Stomach smooth muscle (tissue), 2 donors: ENCODE measurements at regions not wholly inside any gene's neighbourhood (a gene's known extent, or its start where the extent isn't known, plus 50 kb on each side); places are given as distances from the start of the nearest gene placed in this dataset.
"Not testable (repeated sequence)": the region's sequence is repeated elsewhere in the genome, so short reads cannot be mapped to it uniquely, and the experiment has no call there.

Source experiments
- H3K27ac ChIP-seq: one replicate; pipeline ENCODE4 v1.7.0; 2013; ENCODE audit warnings: mild to moderate bottlenecking, low read length, inconsistent platforms
- H3K27me3 ChIP-seq, 2 donors: one replicate each; pipeline ENCODE4 v1.7.0; 2013; ENCODE audit warnings: low read length in 2 of 2; ENCODE audit not compliant: insufficient read depth in 2 of 2, control insufficient read depth in 1 of 2
- H3K36me3 ChIP-seq, 2 donors: one replicate each; pipeline ENCODE4 v1.7.0; 2013; ENCODE audit warnings: low read length in 2 of 2; ENCODE audit not compliant: control insufficient read depth in 2 of 2, insufficient read depth in 2 of 2
- H3K4me1 ChIP-seq: one replicate; pipeline ENCODE4 v1.7.0; 2013; ENCODE audit warnings: low read length; ENCODE audit not compliant: control insufficient read depth, insufficient read depth
- H3K4me3 ChIP-seq, 2 donors: one replicate each; pipeline ENCODE4 v1.7.0; 2013; ENCODE audit warnings: low read length in 2 of 2
- H3K9ac ChIP-seq, 2 donors: one replicate each; pipeline ENCODE4 v1.7.0; 2013; ENCODE audit warnings: low read length in 2 of 2, mild to moderate bottlenecking in 1 of 2
- H3K9me3 ChIP-seq, 2 donors: one replicate each; pipeline ENCODE4 v1.7.0; 2013; ENCODE audit warnings: low read length in 2 of 2; ENCODE audit not compliant: control insufficient read depth in 2 of 2
- donor health status: healthy.
- donor health status: Pancreatic carcinoma.

- Histone ChIP-seq H3K27me3 (no peaks in the 10 kb centered on the region), H3K27ac (no peak overlapping the region), H3K4me3 (no peak overlapping the region), H3K9me3 (peaks cover 0 to 8% of the 10 kb centered on the region in 2 donors), H3K9ac (no peak overlapping the region), H3K4me1 (no peaks in the 10 kb centered on the region), H3K36me3 (no peaks in the 10 kb centered on the region)
Observed at GRCh38 chr15:46960581-46960980, 756.7 kb upstream of the SEMA6D start.

- Histone ChIP-seq H3K4me3 (no peak overlapping the region), H3K9me3 (peaks cover 0 to 8% of the 10 kb centered on the region in 2 donors), H3K27ac (no peak overlapping the region), H3K9ac (no peak overlapping the region), H3K36me3 (no peaks in the 10 kb centered on the region), H3K4me1 (no peaks in the 10 kb centered on the region), H3K27me3 (no peaks in the 10 kb centered on the region)
Observed at GRCh38 chr15:46961795-46962194, 755.5 kb upstream of the SEMA6D start.

- H3K36me3 ChIP-seq, H3K27me3 ChIP-seq, H3K4me1 ChIP-seq, H3K9ac ChIP-seq, H3K27ac ChIP-seq, H3K4me3 ChIP-seq, H3K9me3 ChIP-seq: not testable (repeated sequence)
Observed at GRCh38 chr15:46988055-46988454, 729.2 kb upstream of the SEMA6D start.

- Histone ChIP-seq H3K27ac (no peak overlapping the region), H3K4me3 (no peak overlapping the region), H3K9ac (no peak overlapping the region), H3K9me3 (peaks cover 0 to 7% of the 10 kb centered on the region in 2 donors), H3K4me1 (no peaks in the 10 kb centered on the region), H3K36me3 (no peaks in the 10 kb centered on the region), H3K27me3 (no peaks in the 10 kb centered on the region)
Observed at GRCh38 chr15:46996359-46996758, 720.9 kb upstream of the SEMA6D start.

GRCh38 chr15:46997501-46997900 is 719.8 kb upstream of the SEMA6D start:
- H3K4me3 ChIP-seq: no peak overlapping the region
- no peaks in the 10 kb centered on the region for H3K27me3 ChIP-seq
- H3K9me3 ChIP-seq: peaks cover 0 to 7% of the 10 kb centered on the region in 2 donors
- H3K36me3 ChIP-seq: no peaks in the 10 kb centered on the region
- H3K9ac ChIP-seq: no peak overlapping the region
- no peak overlapping the region for H3K27ac ChIP-seq
- H3K4me1 ChIP-seq: no peaks in the 10 kb centered on the region

- Histone ChIP-seq H3K4me1 (no peaks in the 10 kb centered on the region), H3K27ac (no peak overlapping the region), H3K9me3 (peaks cover 0 to 6% of the 10 kb centered on the region in 2 donors), H3K9ac (no peak overlapping the region), H3K4me3 (no peak overlapping the region), H3K27me3 (no peaks in the 10 kb centered on the region), H3K36me3 (no peaks in the 10 kb centered on the region)
Observed at GRCh38 chr15:47003568-47003967, 713.7 kb upstream of the SEMA6D start.

- no peak overlapping the region for H3K4me3 ChIP-seq
- no peaks in the 10 kb centered on the region for H3K9me3 ChIP-seq
- H3K27ac ChIP-seq: no peak overlapping the region
- peaks cover 0 to 2% of the 10 kb centered on the region in 2 donors for H3K27me3 ChIP-seq
- no peaks in the 10 kb centered on the region for H3K4me1 ChIP-seq
- no peaks in the 10 kb centered on the region for H3K36me3 ChIP-seq
- no peak overlapping the region for H3K9ac ChIP-seq
Observed at GRCh38 chr15:47013446-47013845, 703.9 kb upstream of the SEMA6D start.

- no peaks in the 10 kb centered on the region for H3K27me3 ChIP-seq
- H3K4me1 ChIP-seq: no peaks in the 10 kb centered on the region
- no peak overlapping the region for H3K9ac ChIP-seq
- no peak overlapping the region for H3K27ac ChIP-seq
- H3K9me3 ChIP-seq: no peaks in the 10 kb centered on the region
- H3K36me3 ChIP-seq: no peaks in the 10 kb centered on the region
- H3K4me3 ChIP-seq: no peak overlapping the region
Observed at GRCh38 chr15:47027322-47027946, 689.9 kb upstream of the SEMA6D start.

- no peak overlapping the region for H3K4me3 ChIP-seq
- no peaks in the 10 kb centered on the region for H3K4me1 ChIP-seq
- H3K9ac ChIP-seq: no peak overlapping the region
- H3K27me3 ChIP-seq: no peaks in the 10 kb centered on the region
- H3K27ac ChIP-seq: no peak overlapping the region
- H3K9me3 ChIP-seq: no peaks in the 10 kb centered on the region
- no peaks in the 10 kb centered on the region for H3K36me3 ChIP-seq
Observed at GRCh38 chr15:47035475-47036406, 681.6 kb upstream of the SEMA6D start.

- no peaks in the 10 kb centered on the region for H3K27me3 ChIP-seq
- H3K36me3 ChIP-seq: no peaks in the 10 kb centered on the region
- H3K9ac ChIP-seq: no peak overlapping the region
- H3K9me3 ChIP-seq: no peaks in the 10 kb centered on the region
- no peak overlapping the region for H3K27ac ChIP-seq
- H3K4me1 ChIP-seq: no peaks in the 10 kb centered on the region
- no peak overlapping the region for H3K4me3 ChIP-seq
Observed at GRCh38 chr15:47037003-47037402, 680.3 kb upstream of the SEMA6D start.

- no peaks in the 10 kb centered on the region for H3K27me3 ChIP-seq
- H3K4me3 ChIP-seq: no peak overlapping the region
- no peak overlapping the region for H3K9ac ChIP-seq
- no peaks in the 10 kb centered on the region for H3K9me3 ChIP-seq
- no peaks in the 10 kb centered on the region for H3K36me3 ChIP-seq
- H3K27ac ChIP-seq: no peak overlapping the region
- H3K4me1 ChIP-seq: no peaks in the 10 kb centered on the region
Observed at GRCh38 chr15:47039225-47039624, 678.1 kb upstream of the SEMA6D start.
